RCC 7860 (cell line): ENCODE measurements at regions not wholly inside any gene's neighbourhood (a gene's known extent, or its start where the extent isn't known, plus 50 kb on each side); places are given as distances from the start of the nearest gene placed in this dataset.
A peak's percentile ranks its signal among the peaks of the same experiment; 100 is the strongest.

ENCODE experiments used
- DNase-seq: peaks from one replicate; pipeline ENCODE4 v3.0.0-alpha.2; 2015; ENCODE audit warnings: low spot score
- FAIRE-seq: peaks from 2 replicates; lab custom pipeline; 2012; peaks lifted over from hg19 to GRCh38; lab: Jason Lieb, UNC

DNA sequence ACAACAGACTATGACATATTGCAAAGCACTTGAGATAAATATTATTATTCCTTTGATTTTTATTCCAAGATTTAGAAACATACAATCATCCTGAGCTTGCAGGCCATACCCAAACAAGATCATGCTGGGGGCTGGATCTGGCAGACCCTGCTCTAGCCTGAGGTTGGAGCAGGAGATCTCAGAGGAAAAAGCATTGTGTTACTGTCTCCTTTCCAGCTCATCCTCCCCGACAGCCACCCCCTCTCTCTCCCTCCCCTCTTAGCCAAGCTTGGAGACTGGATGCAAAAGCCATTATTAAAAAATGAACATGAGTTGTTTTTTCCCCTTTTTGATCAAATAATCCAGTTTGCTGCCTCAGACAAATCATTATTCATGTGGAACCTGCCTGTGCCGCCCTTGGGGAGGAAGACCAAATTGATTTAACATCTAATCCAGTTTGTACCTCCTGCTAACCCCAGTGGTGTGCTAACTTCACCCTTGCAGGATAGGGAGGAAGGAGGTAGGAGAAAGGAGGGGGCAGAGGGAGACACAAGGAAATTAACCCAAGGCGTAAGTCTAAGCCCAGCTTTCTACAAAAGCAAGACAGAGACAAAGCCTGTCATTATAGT, 565.8 kb upstream of the TBX3 start:
- DNase-seq: no peak
- FAIRE-seq: no peak

GRCh38 chr12:115245020-115245419, 561.0 kb upstream of the TBX3 start:
- no peak for DNase-seq
- no peak for FAIRE-seq

- DNase-seq: no peak
- FAIRE-seq: no peak
Measured at GRCh38 chr12:115243933-115244628, 560.1 kb upstream of the TBX3 start.

DNA sequence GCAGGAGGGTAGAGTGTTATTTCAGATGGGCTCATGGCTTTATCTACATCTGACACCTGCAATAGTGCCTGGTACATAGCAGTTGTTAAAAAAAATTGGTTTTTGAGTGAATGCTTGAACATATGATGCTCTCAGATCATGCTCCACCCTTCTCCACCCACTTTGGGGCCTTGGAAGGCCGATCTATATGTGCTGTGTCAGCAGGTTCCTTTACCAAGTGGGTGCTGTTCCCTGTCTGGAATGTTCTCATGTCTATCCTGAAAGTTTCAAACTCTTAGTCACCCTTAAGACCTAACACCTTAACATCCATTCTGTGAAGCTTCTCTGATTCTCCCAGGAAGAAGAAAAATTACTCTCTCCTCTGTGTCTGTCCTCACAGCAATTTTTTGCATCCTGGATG, 556.3 kb upstream of the TBX3 start:
- no peak for DNase-seq
- no peak for FAIRE-seq

GRCh38 chr12:115235880-115236279, 551.9 kb upstream of the TBX3 start:
- FAIRE-seq (no peak), DNase-seq (no peak)

DNA sequence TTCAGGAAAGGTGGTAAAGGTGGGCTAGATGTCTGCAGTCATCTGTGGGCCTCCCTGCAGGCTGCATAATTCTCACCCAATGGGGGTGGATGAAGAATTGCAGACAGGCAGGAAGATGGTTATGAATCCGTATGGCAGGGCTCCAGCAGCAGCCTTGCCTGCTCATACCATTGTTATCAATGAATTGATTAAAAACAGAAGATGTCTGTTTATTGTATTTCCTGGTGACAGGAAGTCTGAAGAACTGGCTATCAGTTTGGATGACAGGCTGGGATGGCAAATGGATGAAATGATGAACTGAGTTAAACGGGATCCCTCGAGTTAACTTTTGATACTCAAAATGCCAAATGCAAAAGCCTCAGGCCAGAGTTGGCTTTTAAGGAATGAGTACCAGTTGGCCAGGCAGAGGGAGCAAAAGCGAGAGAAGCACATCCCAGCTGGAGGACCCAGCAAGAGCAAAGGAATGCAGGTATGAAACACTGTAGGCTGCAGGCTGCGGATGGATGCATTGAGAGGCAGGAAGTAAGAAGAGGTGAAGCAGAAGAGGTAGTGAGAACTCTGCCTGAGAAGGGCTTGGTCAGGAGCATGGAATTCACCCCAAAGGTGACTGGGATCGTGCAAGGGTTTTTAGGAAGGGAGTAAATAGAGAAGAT, 550.0 kb upstream of the TBX3 start:
- DNase-seq: no peak
- no peak for FAIRE-seq

DNA sequence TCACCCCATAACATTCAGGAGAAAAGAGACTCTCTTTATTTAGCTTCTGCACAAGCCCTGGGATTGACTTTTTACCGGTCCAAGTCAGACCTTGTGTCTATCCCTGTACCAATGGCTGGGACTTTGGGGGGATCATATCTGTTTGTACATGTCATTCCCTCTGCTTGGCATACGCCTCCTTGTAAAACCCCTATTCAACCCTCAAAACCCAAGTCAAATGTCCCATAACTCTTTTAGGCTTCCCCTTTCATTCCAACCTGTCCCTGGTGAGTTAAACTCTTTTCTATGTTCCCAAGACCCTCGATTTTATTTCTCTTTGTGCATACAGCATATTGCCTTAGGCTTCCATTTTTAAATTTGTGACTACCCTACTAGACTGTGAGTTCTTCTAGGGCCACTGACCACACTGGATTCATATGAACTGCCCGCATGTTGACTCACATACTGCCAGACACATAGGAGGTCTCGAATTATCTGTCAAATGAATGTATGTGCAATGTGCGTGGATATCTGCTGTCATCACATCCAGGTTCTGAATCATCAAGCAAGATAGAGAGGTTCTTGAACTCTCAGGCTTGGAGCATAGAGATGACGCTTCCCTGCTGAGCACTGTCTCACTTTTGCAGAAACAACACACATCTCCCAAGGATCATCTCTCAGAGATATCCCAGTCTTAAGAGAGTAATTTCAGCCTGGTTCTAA, 548.6 kb upstream of the TBX3 start:
- peak; percentile 83 for DNase-seq
- no peak for FAIRE-seq

DNA sequence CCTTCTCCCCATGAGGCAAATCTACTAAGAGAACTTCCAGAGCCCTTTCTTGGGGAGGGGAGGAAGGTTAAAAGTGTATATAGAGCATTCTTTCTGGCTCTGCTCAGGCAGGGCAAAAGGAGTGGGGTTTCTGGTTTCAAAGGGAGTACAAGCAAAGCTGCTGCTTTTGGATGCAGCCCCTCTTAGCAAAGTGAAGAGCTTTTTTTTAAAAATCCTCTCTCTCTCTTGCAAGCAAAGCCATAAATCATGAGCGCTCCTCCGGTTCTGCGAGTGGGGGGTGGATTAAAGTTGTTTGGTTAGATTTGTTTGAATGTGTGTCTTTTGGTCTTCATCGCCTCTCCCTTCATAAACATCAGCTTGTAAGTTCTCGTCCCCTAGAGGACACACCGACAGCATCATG, 546.6 kb upstream of the TBX3 start:
- DNase-seq: no peak
- no peak for FAIRE-seq

DNA sequence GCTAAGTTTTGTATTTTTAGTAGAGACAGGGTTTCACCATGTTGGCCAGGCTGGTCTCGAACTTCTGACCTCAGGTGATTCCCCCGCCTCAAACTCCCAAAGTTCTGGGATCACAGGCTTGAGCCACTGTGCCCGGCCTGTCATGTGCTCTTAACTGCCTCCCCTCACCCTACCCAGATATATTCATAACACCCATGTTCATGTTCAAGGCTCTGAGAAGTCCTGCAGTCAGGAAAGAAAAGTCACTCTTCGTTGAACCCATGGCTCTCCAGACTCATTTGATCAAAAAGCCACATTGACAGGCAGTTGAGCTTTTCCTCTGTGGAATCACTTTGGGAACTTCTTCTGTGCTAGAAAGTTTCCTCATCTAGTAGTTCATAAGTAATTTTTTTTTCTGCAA, 545.5 kb upstream of the TBX3 start:
- no peak for FAIRE-seq
- DNase-seq: no peak

DNA sequence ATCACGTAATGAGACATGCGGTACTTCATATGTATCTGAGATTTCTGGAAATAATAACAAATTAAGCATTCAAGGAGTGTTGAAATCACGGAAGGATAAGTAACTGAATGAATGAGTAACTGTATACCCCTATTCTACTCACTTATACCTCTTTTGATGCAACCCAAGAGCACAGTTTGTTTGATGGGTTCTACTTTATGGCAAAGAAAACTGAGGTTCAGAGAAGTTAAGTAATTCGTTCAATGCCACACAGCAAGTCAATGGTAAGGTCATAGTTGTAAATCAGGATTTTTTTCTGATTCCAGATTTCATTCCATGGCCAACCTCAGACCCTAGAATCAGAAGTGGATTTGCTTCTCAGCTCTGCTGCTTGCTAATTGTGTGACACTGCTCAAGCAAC, 544.5 kb upstream of the TBX3 start:
- DNase-seq: no peak
- FAIRE-seq: no peak

GRCh38 chr12:115227137-115227615, 543.2 kb upstream of the TBX3 start:
- DNase-seq (peak; percentile 92), FAIRE-seq (peak; percentile 87)

DNA sequence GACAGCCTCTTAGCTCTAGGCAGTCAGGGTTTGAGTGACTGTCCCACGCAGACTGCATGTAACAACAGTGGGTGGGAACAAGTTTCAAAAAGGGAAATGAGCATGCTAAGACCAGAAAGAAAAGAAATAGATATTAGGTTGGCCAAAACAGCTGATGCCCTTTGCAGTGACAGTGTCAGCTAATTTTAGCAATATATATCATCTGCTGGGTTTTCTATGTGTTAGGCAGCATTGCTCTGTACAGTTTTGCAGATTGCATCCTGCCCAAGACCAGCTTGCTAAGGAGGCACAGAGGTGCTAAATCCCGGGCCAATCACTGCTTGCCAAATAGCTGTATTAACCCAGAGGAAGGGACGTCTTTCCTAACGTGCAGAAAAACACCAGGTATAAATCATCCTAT, 541.9 kb upstream of the TBX3 start:
- FAIRE-seq: no peak

DNA sequence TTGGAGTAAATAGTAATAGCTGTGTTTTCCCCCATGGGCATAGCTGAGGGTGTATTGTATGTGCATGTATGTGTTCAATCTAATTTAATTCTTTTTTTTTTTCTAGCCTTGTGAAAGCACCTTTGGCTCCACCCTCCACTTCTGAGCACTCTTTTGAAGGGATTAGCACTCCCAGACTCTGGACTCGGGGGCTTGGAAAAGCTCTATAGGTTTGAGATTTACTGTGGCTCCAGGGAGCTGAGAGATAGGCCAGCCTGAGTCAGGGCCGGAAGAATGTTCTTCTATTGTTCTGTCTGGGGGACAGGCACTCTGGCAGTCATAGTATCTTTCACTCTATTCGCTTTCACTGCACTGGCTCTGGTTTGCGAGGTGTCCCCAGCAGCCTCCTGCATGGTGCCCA, 540.0 kb upstream of the TBX3 start:
- FAIRE-seq: no peak
- DNase-seq: no peak

More for the DNA sequence above, 541.9 kb upstream of the TBX3 start:
- DNase-seq: no peak

- DNase-seq (peak; percentile 49), FAIRE-seq (no peak)
Measured at GRCh38 chr12:115223322-115223721, 539.3 kb upstream of the TBX3 start.

GRCh38 chr12:115222220-115222619, 538.2 kb upstream of the TBX3 start:
- DNase-seq (no peak), FAIRE-seq (no peak)

- FAIRE-seq (no peak), DNase-seq (no peak)
Measured at GRCh38 chr12:115216301-115216700, 532.3 kb upstream of the TBX3 start.

GRCh38 chr12:115215544-115215943, 531.6 kb upstream of the TBX3 start:
- FAIRE-seq (no peak), DNase-seq (no peak)

- FAIRE-seq (no peak), DNase-seq (no peak)
Measured at GRCh38 chr12:115213538-115214016, 529.6 kb upstream of the TBX3 start.

GRCh38 chr12:115213118-115213517, 529.1 kb upstream of the TBX3 start:
- DNase-seq: no peak
- FAIRE-seq: no peak

DNA sequence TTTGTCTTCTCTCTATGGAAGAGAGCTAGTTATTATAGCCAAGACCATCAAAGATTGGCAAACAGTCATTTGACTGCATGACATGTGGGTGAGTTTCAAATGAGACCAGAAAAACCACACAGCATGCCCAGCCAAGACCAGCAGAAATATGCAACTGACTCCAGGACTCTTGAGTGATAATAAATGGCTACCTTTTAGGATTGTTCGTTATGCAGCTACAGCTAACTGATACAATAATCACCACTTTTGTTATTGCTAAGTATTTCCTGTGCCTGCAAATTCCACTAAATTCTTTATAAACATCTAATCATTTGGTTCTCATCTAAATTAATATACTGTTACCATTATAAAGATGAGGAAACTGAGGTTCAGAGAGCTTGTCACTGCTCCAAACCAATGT, 528.4 kb upstream of the TBX3 start:
- no peak for FAIRE-seq
- no peak for DNase-seq

- FAIRE-seq: no peak
Measured at GRCh38 chr12:115210533-115211252, 526.7 kb upstream of the TBX3 start.

More at GRCh38 chr12:115210533-115211252, 526.7 kb upstream of the TBX3 start:
- DNase-seq: no peak
